HEK293T (cell line): ENCODE measurements at regions not wholly inside any gene's neighbourhood (a gene's known extent, or its start where the extent isn't known, plus 50 kb on each side); places are given as distances from the start of the nearest gene placed in this dataset.

Experiments
- CTCF ChIA-PET: fragments of 350-600 bp; formaldehyde crosslinking; extraction: SDS; loops from one replicate; lab custom pipeline; 2021; ENCODE audit warnings: antibody characterized with exemption, inconsistent platforms; lab: Yijun Ruan, JAX
- POLR2A ChIA-PET: fragments of 350-600 bp; formaldehyde crosslinking; extraction: SDS; loops from one replicate; lab custom pipeline; 2020; ENCODE audit warnings: antibody characterized with exemption, inconsistent platforms; lab: Yijun Ruan, JAX
- DNase-seq: peaks from one replicate; pipeline ENCODE4 v3.0.0; 2012; ENCODE audit warnings: mixed read lengths; ENCODE audit errors: extremely low spot score
- ARNT ChIP-seq: fragments of 450-650 bp; IDR thresholded peaks from 2 replicates; pipeline ENCODE4 v1.6.1; 2017; ENCODE audit warnings: mild to moderate bottlenecking
- BHLHE40 ChIP-seq: fragments of 450-650 bp; IDR thresholded peaks from 2 replicates; pipeline ENCODE4 v1.6.1; 2016; ENCODE audit warnings: mild to moderate bottlenecking, moderate library complexity, borderline replicate concordance
- CTBP1 ChIP-seq: fragments of 450-650 bp; IDR thresholded peaks from 2 replicates; pipeline ENCODE4 v1.6.1; 2016; ENCODE audit warnings: borderline replicate concordance
- ELF4 ChIP-seq: fragments of 450-650 bp; IDR thresholded peaks from 2 replicates; pipeline ENCODE4 v1.6.1; 2017; ENCODE audit warnings: antibody characterized with exemption
- FOXA1 ChIP-seq: fragments of 450-650 bp; IDR thresholded peaks from 2 replicates; pipeline ENCODE4 v1.6.1; 2016; ENCODE audit warnings: mild to moderate bottlenecking
- FOXK2 ChIP-seq: fragments of 450-650 bp; IDR thresholded peaks from 2 replicates; pipeline ENCODE4 v1.6.1; 2016; ENCODE audit warnings: mild to moderate bottlenecking
- FOXM1 ChIP-seq: fragments of 450-650 bp; IDR thresholded peaks from 2 replicates; pipeline ENCODE4 v1.6.1; 2017; ENCODE audit warnings: mild to moderate bottlenecking, borderline replicate concordance
- HDGF ChIP-seq: fragments of 450-650 bp; IDR thresholded peaks from 2 replicates; pipeline ENCODE4 v1.6.1; 2017; ENCODE audit warnings: antibody characterized with exemption, borderline replicate concordance
- L3MBTL2 ChIP-seq: fragments of 450-650 bp; conservative IDR thresholded peaks from 2 replicates; pipeline ENCODE4 v1.6.1; 2016; ENCODE audit warnings: mild to moderate bottlenecking
- LEF1 ChIP-seq: fragments of 450-650 bp; IDR thresholded peaks from 2 replicates; pipeline ENCODE4 v1.6.1; 2017; ENCODE audit warnings: mild to moderate bottlenecking, borderline replicate concordance
- NFRKB ChIP-seq: fragments of 450-650 bp; IDR thresholded peaks from 2 replicates; pipeline ENCODE4 v1.6.1; 2016; ENCODE audit warnings: mild to moderate bottlenecking, moderate library complexity
- PKNOX1 ChIP-seq: fragments of 450-650 bp; IDR thresholded peaks from 2 replicates; pipeline ENCODE4 v1.6.1; 2016
- SP1 ChIP-seq: fragments of 450-650 bp; IDR thresholded peaks from 2 replicates; pipeline ENCODE4 v1.6.1; 2017
- SUZ12 ChIP-seq: fragments of 450-650 bp; IDR thresholded peaks from 2 replicates; pipeline ENCODE4 v1.6.1; 2016; ENCODE audit warnings: mild to moderate bottlenecking
- TARDBP ChIP-seq: fragments of 450-650 bp; IDR thresholded peaks from 2 replicates; pipeline ENCODE4 v1.6.1; 2016
- ZNF384 ChIP-seq: fragments of 450-650 bp; IDR thresholded peaks from 2 replicates; pipeline ENCODE4 v1.6.1; 2016

GRCh38 chr3:182393151-182393550 is 400.2 kb upstream of the ATP11B start:
- DNase-seq = no peak
- CTCF ChIA-PET = interaction anchor here (0.9 kb wide), 1 partner anchor 224 kb away, joined by 4 read pairs; no protein-coding TSS in a partner anchor
- POLR2A ChIA-PET = no interaction called here
- TF ChIP-seq TARDBP (no peak), SUZ12 (no peak), HDGF (no peak), ZNF384 (no peak), SP1 (no peak), PKNOX1 (no peak), L3MBTL2 (no peak), ELF4 (no peak), BHLHE40 (no peak), LEF1 (no peak), NFRKB (no peak), ARNT (no peak), CTBP1 (no peak), FOXK2 (no peak), FOXA1 (no peak)

GRCh38 chr3:182393830-182394367 is 399.4 kb upstream of the ATP11B start:
- DNase-seq = no peak
- ChIA-PET CTCF (no interaction called here), POLR2A (no interaction called here)
- TF ChIP-seq FOXK2 = no peak
- no peak for TF ChIP-seq L3MBTL2
- no peak for TF ChIP-seq ZNF384
- TF ChIP-seq PKNOX1 = no peak
- no peak for TF ChIP-seq FOXA1
- no peak for TF ChIP-seq NFRKB
- TF ChIP-seq FOXM1 = no peak
- no peak for TF ChIP-seq ARNT
- TF ChIP-seq CTBP1 = no peak
- no peak for TF ChIP-seq HDGF

GRCh38 chr3:182397164-182397563 is 396.1 kb upstream of the ATP11B start:
- CTCF ChIA-PET = no interaction called here
- POLR2A ChIA-PET = no interaction called here
- no peak for TF ChIP-seq TARDBP
- no peak for TF ChIP-seq HDGF
- TF ChIP-seq ZNF384 = no peak
- TF ChIP-seq FOXM1 = no peak
- TF ChIP-seq NFRKB = no peak

GRCh38 chr3:182399978-182400737 is 393.1 kb upstream of the ATP11B start:
- CTCF ChIA-PET = no interaction called here
- DNase-seq = no peak
- TF ChIP-seq CTBP1 = no peak
- TF ChIP-seq SUZ12 = no peak
- TF ChIP-seq ZNF384 = no peak
- no peak for TF ChIP-seq L3MBTL2
- no peak for TF ChIP-seq FOXM1
- TF ChIP-seq FOXA1 = no peak
- no peak for TF ChIP-seq PKNOX1
- no peak for TF ChIP-seq HDGF
- TF ChIP-seq NFRKB = no peak
- no peak for TF ChIP-seq SP1
- POLR2A ChIA-PET = no interaction called here

More at GRCh38 chr3:182397164-182397563, 396.1 kb upstream of the ATP11B start:
- DNase-seq = no peak

- CTCF ChIA-PET = no interaction called here
- DNase-seq = no peak
Measured at GRCh38 chr3:182400838-182401237, 392.5 kb upstream of the ATP11B start.

GRCh38 chr3:182404031-182404430 is 389.3 kb upstream of the ATP11B start:
- CTCF ChIA-PET = no interaction called here
- no peak for DNase-seq
- TF ChIP-seq PKNOX1 = no peak
- no peak for TF ChIP-seq HDGF
- TF ChIP-seq ELF4 = no peak
- no peak for TF ChIP-seq ARNT
- TF ChIP-seq FOXA1 = no peak
- TF ChIP-seq FOXK2 = no peak
- TF ChIP-seq CTBP1 = no peak
- TF ChIP-seq LEF1 = no peak
- TF ChIP-seq NFRKB = no peak
- TF ChIP-seq FOXM1 = no peak
- no peak for TF ChIP-seq SUZ12
- TF ChIP-seq BHLHE40 = no peak
- no peak for TF ChIP-seq L3MBTL2
- TF ChIP-seq ZNF384 = no peak
- no peak for TF ChIP-seq SP1
- no peak for TF ChIP-seq TARDBP
- POLR2A ChIA-PET = no interaction called here

More at GRCh38 chr3:182400838-182401237, 392.5 kb upstream of the ATP11B start:
- TF ChIP-seq FOXA1 = no peak
- POLR2A ChIA-PET = no interaction called here
